Activated CD4-positive, alpha-beta T cell treated with anti-CD3 and anti-CD28 coated beads, Interleukin-2, Interleukin-4, amounts not matched to agents 100 ng/mL and 50 ng/mL, durations not matched to agents 16 hours and 8 hours (primary cell): ENCODE measurements at regions not wholly inside any gene's neighbourhood (a gene's known extent, or its start where the extent isn't known, plus 50 kb on each side); places are given as distances from the start of the nearest gene placed in this dataset.
"Not testable (repeated sequence)": the region's sequence is repeated elsewhere in the genome, so short reads cannot be mapped to it uniquely, and the experiment has no call there.

Experiments
- DNase-seq: peaks from one replicate; pipeline ENCODE4 v3.0.0-alpha.2; 2020; ENCODE audit warnings: low spot score

DNA sequence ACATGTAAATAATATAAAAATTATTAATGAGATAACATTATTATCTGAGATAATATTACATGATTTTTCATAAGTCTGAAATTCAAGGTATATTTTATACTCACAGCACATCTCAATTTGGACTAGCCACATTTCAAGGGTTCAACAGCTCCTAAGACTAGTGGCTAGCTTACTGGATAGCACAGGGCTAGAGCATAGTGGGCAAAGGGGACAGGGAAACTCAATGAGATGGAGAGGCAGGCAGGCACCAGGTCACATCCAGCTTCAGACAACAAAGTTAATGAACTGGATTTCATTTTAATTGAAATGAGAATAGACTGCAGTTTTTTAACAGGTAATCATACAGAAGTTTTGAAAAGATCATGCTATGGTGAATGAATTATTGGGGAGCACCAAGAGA is 137.4 kb downstream of the NBPF8 start:
- DNase-seq: not testable (repeated sequence)

- DNase-seq: not testable (repeated sequence)
Measured at GRCh38 chr1:120557605-120558302, 142.9 kb downstream of the NBPF8 start.

DNA sequence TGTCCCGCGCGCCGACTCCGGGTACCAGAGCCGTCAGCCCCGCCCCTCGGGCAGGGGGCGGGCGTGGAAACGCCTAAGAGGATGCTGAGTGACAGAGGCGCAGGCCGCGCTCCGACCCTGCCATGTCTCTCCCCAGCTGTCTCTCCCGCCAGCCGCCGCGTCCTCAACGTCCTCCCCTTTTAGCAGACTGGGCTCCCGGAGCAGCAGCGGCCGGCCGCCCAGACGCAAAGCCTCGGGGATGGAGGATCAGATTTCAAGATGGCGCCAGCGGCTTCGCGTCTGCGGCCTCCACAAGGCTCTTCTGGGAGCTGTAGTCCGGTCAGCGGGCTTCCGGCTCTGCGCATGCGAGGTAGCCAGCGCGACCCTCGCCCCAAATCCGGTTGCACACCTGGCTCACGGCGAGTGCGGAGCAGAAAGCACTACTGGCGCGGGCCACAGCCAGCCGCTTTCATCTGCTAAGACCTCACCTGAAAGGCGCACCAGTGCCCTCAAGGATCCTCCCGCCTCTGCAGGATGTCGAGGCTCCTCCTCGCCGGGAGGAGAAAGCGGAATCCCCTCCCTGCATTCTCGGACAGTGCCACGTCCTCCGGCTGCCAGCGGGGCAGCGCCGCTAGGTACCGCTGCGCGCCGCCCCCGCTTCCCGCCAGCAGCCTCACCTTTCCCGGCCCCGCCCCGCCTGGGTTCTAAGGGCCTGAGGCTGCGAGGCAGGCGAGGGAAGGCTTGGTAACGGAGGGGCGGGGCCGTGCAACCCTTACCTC is 143.6 kb downstream of the NBPF8 start:
- peak; percentile 57 for DNase-seq

GRCh38 chr1:120561767-120562166 is 146.9 kb downstream of the NBPF8 start:
- not testable (repeated sequence) for DNase-seq

DNA sequence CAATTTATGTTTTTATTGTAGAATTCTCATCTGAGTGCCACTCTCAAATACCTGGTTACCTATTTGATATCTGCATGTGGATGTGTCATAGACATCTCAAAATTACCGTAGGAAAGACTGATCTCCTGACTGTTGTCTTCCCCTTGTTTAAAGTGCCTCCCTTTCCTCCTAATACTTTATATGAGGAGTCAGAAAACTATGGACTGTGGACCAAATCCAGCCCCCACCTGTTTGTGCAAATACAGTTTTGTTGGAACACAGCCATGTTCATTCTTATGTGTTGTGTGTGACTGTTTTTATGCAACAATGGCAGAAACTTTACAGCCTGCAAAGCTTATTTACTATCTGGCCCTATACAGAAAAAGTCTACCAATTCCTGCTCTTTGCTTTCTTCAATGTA is 150.6 kb downstream of the NBPF8 start:
- not testable (repeated sequence) for DNase-seq

GRCh38 chr1:120567620-120568019 is 152.8 kb downstream of the NBPF8 start:
- not testable (repeated sequence) for DNase-seq

DNA sequence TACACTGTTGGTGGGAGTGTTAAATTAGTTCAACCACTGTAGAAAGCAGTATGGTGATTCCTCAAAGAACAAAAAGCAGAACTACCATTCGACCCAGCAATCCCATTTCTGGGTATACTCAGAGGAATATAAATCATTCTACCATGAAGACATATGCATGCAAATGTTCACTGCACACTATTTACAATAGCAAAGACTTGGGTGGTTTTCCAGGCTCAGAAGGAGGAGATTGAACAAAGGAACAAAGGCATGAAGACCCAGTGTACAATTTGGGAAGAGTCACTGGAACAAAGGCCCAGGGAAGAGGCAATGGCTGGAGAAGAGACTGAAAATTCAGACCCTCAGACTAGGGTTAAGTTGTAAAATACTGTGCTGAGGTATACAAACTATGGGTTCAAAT is 148.5 kb upstream of the NBPF26 start:
- DNase-seq: not testable (repeated sequence)

DNA sequence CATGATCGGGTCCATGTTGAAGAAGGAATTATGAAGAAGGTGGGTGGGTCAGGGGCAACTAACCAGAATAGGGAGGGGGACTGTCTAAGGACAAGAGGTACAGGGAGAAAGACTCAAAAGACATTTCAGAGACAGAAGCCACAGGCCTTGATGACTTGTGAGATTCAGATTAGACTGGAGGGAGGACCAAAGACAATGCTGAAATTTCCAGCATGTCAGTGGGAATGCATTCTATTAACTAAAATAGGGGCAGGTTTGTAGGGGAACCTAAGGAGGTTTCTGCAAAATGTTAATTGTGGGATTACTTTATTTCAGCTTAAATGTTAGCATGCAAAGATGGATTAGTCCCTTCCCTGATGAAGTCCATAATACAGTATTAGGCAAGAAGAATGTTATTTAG is 141.6 kb upstream of the NBPF26 start:
- not testable (repeated sequence) for DNase-seq

- not testable (repeated sequence) for DNase-seq
Measured at GRCh38 chr1:120586053-120586452, 137.7 kb upstream of the NBPF26 start.

DNA sequence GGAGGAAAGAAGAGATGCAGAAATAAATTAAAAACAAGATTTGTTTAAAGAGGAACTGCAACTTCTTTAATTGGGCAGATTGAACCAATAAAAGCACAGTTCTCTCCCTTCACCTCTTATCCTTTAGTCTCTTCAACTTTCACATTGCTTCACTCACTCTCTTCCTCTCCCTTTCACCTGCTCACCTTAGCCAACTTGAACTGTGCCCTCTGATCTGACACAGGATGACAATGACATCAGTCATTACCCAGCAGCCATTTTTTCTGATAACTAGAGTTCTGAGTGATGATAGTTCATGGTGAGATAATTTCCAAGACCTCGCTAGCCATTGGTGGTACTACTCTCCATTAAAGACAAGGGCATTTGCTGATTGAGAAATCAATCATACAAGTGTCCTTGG is 134.9 kb upstream of the NBPF26 start:
- not testable (repeated sequence) for DNase-seq

GRCh38 chr1:120591774-120592173 is 132.0 kb upstream of the NBPF26 start:
- not testable (repeated sequence) for DNase-seq

DNA sequence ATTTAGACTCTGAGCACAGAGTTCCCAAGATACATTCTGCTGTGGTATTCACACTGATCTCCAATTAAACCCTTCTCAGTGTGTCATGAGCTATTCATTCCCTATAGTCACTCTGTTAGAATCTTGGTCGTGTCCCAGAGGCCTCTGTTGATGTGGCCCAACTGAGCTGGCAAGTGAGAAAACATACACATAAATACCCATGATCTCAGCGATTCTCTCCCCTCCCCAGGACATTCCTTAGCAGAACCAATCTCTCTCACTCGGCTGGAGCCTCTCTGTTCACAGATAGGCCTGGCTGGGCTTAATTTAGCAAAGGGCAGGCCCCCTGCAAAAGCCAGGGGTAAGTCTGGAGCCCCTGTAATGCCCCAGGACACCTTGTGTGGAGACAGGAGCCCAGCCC is 130.8 kb upstream of the NBPF26 start:
- not testable (repeated sequence) for DNase-seq

GRCh38 chr1:120593648-120594047 is 130.1 kb upstream of the NBPF26 start:
- not testable (repeated sequence) for DNase-seq

GRCh38 chr1:120598331-120598951 is 125.3 kb upstream of the NBPF26 start:
- not testable (repeated sequence) for DNase-seq

DNA sequence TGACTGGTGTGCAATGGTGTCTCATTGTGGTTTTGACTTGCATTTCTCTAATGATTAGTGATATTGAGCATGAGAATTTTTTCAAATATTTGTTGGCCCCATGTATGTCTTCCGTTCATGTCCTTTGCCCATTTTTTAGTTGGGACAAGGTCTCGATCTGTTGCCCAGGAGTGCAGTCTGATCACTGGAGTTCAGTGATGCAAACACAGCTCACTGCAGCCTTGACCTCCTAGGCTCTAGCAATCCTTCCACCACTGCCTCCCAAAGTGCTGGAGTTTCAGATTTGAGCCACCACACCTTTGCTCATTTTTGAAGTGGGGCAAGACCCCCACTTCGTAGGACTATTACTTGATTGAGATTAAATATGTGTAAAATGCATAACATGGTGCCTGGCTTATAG is 124.2 kb upstream of the NBPF26 start:
- not testable (repeated sequence) for DNase-seq

GRCh38 chr1:120600442-120601041 is 123.2 kb upstream of the NBPF26 start:
- not testable (repeated sequence) for DNase-seq

- not testable (repeated sequence) for DNase-seq
Measured at GRCh38 chr1:120607882-120608281, 115.9 kb upstream of the NBPF26 start.

DNA sequence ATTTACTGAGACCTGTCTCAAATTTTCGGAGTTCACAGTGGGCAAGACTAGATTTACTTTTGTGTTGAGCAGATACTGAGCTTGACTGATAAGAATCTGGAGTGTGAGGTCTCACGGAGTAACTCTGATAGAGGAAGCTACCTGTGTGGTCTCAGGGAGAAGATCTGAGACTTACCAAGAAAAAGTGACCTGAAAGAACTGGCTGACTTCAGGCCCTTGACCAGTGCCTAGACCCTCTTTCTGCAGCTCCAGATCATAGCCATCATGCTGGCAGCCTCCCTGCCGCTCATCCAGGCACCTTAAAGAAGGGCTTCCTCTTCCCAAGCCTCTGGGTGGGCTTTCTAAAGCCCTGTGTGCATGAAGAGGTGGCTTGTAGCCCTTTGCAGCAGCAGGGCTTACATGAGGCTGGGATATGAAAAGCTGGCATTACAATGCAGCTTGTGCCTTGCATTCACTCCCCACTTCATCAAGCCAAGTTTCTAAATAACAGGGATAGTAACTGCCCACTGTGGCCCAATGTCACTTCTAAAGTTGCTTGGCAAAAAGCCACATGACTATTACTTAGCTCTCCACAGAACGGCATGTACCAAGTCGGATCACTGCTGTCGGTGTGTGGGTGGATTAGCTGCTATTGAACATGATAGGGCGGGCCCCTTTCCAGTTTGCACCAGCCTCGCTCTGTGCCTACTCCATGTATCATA is 115.3 kb upstream of the NBPF26 start:
- not testable (repeated sequence) for DNase-seq

DNA sequence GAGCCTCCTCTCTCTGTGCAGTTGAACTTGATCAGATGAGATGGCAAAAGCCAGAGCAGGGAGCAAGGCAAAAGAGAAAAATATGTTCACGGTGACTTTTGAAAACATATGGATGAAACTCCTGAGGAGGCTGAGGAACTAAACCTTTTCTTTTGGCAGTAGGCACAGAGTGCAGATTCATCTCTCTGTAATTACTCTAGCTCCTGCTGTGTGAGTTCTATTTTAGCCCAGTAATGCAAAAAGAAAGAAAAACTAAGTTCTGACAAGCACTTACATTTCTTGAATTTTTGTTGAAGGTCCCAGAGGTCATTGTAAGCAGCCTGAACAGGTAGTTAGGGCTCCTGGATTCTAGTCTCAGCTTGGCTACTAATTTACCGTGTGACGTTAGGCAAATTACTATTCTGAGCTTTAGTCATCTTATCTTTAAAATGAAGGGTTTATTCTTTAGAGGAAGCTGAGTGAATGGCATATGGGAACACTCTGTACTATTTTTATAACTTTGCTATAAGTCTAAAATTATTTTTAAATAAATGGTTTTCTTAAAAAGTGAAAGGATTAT is 114.7 kb upstream of the NBPF26 start:
- not testable (repeated sequence) for DNase-seq

DNA sequence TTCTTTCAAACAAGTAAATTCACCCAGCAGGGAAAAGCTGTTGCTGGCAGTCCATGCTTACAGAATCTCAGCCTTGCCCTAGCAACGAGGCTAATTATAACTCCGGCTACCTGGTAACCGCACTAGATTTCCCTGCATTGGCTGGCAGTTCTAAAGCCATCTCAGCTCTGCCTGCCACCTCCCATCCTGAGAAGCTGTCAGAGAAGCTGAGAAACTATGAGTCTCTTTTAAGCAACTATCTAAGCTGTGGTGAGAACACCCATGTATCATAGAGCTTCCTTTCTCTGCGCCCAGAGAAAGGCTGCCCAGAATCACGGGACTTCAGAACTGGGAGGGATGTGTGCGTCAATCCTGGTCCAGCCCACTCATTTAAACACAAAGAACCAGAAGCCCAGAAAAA is 113.9 kb upstream of the NBPF26 start:
- not testable (repeated sequence) for DNase-seq

DNA sequence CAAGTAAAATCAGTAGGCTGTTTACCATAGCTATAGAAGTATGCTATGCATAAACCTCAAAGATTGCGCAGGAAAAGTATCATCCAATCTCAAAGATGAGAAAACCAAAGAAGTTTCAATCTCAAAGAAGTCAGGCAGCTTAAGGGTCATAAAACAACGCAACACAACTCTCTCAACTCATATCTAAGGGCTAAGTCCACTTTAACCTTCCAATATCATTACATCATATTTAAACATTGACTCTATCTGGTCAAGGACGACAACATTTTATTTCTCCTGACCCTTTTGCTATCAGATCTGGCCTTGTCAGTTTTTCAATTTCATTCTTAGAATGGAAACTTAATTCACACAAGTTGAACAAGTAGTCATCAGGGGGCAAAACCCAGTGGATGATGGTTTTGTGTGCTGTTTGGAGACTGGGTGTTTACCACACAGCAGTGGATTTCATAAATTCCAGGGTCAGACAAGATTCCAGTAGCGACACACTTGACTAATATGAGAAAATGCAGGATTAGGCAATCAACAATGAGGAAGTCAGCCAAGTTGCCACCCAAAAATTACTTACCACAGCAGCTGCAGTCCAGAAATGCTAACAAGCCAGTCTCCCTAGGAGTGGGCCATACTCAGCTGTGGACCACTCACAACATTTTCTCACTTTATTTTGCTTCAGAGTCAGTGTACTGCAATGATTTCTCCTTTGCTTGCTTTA is 108.7 kb upstream of the NBPF26 start:
- not testable (repeated sequence) for DNase-seq
